ENCODE measurements at regions not wholly inside any gene's neighbourhood (a gene's known extent, or its start where the extent isn't known, plus 50 kb on each side); places are given as distances from the start of the nearest gene placed in this dataset.
"Not testable (repeated sequence)": the region's sequence is repeated elsewhere in the genome, so short reads cannot be mapped to it uniquely, and the experiment has no call there.

DNA sequence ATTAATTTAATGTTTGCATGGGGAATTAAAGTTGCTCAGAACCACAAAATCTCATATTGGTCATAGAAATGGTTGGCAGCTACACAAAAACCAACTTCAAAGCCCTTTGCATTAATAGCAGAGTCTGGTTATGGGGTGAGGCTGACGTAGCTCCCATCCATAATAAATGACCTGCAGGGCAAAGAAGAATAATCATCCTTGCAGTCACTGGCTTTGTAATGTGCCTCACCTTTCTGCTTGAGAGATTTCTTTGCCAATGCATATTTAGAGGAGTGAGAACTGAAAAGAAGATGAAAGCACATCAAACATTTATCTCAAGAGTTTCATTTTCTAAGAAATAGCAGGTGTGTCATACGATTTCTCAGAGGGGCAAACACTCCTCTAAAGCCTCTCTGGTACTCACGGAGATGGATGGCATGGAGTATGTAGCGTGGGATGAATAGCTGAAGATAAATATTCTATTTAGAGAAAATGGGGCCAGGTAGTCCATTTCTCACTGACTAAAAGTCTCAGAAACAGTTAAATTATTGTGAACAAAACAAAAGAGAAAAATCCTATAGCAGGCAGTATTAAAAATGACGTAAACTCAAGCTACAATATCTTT, 1491.9 kb downstream of the FAM181B start:
- DNase-seq: no peak

DNA sequence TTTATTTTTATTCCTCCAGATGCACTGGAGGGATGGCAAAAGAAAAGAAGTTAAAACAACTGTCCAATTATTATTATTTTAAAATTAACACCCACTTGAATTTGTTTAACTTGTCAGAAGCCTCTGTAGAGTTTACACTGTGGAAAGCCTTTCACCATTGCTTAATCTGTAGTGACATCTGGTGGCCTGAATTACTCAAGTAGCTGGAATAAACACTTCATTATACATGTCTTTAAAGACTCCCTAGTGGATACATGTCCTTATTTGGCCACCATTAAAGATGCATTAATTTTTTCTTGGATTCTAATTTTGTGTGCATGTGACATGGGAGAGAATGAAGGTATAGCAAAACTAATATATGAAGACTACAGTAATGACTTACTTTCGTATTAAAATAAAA, 1496.5 kb downstream of the FAM181B start:
- DNase-seq: peak; percentile 26

DNA sequence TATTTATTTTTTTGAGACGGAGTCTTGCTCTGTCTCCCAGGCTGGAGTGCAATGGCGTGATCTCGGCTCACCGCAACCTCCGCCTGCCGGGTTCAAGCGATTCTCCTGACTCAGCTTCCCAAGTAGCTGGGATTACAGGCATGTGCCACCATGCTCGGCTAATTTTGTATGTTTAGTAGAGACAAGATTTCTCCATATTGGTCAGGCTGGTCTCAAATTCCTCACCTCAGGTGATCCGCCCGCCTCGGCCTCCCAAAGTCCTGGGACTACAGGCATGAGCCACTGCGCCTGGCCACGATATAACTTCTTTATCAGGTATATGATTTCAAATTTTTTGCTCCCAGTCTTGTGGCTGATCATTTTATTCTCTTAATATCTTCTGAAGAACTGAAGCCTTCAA, 1506.3 kb downstream of the FAM181B start:
- not testable (repeated sequence) for DNase-seq

DNA sequence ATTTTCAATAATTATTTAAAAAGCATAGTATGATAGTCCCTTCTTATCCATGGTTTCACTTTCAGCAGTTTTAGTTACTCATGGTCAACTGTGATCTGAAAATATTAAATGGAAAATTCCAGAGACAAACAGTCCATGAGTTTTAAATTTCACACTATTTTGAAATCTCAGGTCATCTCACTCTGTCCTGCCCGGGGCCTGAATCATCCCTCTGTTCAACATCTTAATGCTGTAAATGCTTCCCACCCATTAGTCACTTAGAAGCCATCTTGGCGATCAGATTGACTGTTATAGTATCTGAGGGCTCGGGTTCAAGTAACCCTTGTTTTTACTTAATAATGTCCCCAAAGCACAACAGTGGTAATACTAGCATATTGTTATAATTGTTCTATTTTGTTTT, 1509.3 kb downstream of the FAM181B start:
- no peak for DNase-seq

DNA sequence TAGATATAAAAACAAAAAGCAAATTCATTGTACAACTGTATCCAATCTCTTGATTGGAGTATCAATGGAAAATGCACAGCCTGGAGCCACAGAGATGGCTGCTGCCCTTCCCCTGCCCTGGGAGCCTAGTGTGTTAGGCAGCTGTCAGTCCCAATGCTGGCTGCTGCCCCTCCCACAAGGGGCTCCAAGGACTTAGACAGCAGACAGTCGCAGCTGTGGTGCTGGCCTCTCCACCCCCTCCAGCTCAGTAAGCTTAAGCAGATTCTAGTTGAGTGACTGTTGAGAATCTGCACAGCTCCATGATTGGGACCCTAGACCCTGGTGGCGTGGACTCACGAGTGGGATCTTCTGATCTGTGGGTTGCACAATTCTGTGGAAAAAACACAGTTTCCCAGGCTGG, 1511.2 kb downstream of the FAM181B start:
- no peak for DNase-seq

DNA sequence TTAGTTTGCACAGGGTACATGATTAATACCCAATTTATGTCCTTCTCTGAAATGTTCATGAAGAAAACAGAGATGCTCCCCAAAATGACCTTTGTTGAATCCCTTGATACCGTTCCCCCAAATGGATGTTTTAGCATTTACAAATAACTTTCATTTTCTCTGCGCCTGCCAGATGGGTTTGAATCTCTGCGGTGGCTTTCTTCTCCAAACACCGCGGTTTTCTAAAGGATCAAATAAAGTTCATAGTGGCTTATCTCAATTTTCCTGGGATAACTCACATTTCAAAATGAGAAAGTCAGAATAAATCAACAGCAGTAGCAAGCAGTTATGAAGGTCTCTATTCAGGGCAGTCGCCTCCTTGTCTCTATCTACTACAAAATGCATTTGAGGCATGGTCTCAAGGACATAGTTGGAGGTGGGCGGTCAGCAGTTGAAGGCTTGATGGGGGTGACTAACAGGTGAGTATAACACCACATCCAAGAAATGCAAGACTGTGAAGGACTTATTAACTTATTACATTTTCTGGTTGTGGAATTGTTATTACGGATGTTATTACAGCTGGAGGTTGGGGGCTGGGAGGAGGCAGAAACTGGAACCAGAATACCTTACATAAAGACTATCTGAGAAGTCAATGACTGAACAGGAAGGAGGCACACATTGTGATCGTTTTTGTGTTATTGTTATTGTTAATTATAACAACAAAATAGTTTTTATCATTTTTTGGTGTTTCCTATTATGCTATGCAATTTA, 1513.3 kb downstream of the FAM181B start:
- DNase-seq: no peak

DNA sequence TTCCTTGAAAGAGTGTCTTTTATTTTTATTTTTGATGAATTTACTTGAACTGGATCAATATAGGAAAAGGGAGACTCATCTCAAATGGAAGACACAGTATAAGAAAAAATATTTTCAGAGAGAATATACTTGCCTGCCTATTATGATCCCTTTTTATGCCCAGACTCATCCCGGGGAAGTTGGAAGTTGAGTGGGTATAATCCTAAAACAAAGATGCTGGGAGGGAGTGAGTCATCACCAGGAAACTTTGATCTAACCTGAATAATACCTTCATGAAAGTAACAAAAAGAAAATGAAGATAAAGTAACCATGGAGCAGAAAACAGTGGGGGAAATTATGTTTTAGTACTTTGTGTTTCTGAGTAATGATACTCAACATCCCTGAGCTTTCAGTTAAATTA, 1514.0 kb downstream of the FAM181B start:
- DNase-seq: no peak

DNA sequence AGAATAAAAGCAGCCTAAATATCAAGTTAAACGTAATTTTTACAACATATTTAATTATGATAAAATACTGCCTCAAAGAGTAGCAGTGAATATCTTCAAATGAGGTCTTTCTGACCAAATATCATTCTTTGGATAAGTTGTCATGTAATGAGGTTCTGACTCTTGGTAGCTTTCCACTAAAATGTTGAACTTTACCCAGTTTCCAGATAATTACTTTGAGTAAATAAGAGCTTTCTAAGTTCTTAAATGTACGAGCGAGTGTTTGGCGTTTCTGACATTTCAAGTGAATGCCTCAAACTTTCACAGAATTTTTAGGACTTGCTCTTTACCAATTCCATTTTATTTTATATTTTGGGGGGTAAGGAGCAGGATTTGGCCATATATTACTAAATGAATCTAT, 1515.2 kb downstream of the FAM181B start:
- DNase-seq: no peak

DNA sequence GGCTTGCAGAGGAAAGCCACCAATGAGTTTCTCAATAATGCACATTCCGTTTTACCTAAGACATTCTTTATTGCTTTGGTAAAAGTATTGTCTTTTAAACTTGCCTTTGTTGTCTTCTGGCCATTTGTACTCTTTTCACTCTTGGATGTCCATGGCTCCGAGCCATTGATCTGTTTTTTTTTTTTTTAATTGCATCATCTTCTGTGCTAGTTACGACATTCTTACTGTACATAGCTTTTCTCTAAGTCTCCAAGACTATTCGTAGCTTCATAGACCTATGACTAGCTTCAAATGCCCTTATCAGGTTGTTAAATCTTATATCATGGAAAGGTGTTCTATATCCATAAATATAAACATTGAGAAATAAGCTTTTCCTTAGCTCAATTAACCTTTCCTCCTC, 1522.6 kb downstream of the FAM181B start:
- no peak for DNase-seq

DNA sequence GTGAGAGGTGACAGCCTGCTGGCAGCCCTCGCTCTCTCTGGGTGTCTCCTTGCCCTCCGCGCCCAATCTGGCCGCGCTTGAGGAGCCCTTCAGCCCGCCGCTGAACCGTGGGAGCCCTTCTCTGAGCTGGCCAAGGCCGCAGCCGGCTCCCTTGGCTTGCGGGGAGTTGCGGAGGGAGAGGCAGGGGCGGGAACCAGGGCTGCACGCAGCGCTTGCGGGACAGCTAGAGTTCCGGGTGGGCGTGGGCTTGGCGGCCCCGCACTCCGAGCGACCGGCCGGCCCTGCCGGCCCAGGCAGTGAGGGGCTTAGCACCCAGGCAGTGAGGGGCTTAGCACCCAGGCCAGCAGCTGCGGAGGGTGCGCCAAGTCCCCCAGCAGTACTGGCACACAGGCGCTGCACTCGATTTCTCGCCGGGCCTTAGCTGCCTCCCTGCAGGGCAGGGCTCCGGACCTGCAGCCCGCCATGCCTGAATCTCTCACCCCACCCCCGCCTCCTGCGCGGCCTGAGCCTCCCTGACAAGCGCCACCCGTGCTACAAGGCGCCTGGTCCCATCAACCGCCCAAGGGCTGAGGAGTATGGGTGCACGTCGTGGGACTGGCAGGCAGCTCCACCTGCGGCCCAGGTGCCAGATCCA, 1526.1 kb downstream of the FAM181B start:
- no peak for DNase-seq

DNA sequence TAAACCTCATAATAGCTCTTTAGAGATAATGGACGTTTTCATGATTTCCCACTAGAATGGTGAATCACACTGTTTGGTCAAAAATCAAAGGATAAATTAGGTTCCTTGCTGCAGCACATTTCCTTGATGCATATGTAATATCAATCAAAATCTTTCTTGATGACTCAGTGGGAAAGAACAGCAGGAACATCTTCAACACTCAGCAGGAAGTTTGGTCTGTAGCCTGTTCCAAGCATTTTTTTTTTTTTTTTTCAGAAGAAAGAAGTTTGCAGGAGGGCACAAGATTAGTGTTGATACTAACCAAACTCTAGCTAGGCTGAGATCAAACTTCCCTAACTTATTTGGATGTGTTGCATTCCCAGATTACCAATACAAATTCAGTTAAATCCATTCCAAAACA, 1529.8 kb downstream of the FAM181B start:
- no peak for DNase-seq

DNA sequence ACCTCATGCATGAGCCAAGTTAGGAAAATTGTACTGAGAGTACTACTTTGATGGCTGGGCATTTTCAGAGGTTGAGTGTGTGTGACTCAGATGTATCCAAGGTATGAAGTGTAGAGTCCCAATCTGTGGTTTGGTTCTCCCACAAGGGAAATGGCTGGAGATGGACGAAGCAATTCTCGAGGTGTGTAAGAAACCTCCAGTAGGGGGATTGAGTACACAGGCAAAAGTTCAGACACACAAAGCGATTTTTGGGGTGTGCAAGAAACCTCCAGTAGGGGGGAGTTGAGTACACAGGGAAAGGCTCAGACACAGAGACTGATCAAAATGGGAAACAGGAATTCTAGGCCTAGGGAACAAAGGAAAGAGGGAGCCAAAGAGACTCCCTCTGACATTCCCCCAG, 1536.3 kb downstream of the FAM181B start:
- no peak for DNase-seq

DNA sequence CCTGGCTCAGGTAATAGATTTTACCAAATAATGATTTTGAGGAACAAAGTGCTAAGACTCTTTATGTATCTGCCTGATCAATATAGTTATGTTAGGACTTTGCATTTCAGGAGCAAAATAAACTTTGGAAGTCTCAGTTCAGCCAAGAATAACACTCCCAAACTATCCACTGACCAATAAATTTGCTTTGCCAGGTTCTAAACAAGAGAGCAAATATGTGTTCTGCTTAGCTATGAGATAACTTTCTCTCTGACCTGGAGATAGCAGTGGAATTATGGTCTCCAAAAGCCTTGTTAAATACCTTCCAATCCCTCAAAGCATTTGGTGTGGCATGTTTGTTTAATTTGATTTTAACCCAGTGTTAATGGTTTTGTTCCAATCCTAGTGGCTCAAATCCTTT, 1541.1 kb downstream of the FAM181B start:
- DNase-seq: no peak

DNA sequence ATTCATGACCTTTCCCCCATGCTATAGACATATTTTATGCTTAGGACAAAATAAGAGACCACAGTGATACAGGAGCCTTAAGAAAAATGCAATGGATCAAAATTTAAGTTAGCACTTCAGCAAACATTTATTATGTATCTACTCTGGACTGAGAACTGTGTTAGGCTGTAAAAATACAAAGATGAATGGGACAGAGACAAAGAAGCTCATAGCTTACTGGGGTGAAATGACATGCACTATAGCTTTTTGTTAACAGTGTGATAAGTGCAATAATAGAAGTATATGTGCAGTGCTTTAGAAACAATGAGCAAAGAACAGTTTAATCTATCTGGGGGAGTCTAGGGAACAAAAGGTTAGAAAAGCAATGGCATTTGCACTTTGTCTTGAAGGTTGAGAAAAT, 1543.1 kb downstream of the FAM181B start:
- no peak for DNase-seq

DNA sequence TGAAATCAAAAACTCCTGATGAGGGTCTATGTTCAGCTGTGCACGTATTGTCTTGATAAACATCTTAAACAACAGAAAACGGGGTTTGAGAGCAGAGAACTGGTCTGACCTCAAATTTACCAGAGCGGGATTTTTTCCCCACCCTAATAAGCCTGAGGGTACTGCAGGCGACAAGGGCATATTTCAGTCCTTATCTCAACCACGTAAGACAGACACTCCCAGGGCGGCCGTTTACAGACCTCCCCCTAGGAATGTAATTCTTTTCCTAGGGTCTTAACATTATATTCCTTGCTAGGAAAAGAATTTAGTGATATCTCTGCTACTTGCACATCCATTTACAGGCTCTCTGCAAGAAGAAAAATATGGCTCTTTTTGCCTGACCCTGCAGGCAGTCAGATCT, 1546.6 kb downstream of the FAM181B start:
- not testable (repeated sequence) for DNase-seq

DNA sequence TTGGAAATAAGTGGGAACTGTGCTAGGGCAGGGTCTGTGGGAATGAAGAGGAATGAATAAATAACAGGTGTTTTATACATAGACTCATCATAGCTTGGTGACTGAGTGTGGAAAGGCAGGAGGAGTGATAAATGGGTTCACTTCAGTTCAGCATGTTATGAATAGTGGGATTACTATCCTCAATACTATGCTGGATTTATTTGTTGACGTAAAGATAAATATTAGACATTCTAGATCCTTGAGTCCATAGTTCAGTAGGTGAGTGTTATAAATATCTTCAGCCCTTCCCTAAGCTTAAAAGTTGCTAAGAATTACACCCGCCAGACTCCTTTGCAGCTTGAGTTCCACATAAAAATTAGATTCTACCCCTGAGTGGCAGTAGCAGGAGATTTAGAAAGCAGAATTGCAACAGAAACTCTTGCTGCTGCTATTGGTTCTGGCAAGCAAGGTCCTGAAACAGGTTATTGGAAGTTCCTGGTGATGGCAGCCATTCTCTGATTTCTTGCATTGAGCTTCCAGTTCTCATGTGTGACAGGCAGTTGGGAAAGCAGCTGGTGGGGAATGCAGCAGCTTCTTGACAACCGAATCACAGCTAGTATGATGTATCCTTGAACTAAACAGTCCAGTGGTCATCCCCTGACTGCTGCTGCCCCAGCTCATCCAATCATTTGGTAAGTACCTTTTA, 1558.9 kb downstream of the FAM181B start:
- DNase-seq: no peak

DNA sequence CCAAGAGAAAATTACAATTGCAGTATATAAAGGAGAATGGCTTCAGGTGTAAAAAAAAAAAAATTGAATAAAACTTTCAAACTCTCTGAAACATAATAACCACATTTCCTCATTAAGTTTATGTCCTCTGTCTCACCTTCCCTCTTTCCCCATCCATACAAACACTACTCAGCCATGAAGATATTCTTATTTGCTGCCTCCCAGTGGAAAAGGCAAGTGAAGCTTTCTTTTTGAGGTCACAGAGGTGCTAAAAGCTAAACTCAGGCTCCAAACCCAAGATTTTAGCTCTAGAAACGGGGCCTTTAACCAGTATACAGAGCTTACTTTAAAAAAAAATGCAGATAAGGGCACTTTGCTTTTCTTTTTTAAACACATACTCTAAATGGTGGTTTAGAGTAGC, 1568.5 kb downstream of the FAM181B start:
- DNase-seq: no peak

DNA sequence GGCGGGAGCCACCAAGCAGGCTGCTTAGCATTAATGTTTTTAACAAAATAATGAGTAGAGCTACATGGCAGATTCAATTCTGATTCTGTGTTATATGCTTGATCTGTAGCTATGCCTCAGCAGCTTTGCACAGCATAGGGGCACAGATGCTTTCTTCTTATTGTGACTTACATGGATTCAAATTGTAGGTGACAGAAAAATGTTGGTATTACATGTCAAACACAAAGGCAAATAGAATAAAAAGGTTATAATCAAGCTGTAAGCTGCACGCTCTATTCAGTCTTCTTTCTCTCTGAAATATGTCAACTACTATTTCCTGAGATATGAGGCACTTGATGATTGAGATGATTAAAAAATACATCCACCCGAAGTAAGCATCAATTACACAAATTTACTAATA, 1573.8 kb downstream of the FAM181B start:
- no peak for DNase-seq

DNA sequence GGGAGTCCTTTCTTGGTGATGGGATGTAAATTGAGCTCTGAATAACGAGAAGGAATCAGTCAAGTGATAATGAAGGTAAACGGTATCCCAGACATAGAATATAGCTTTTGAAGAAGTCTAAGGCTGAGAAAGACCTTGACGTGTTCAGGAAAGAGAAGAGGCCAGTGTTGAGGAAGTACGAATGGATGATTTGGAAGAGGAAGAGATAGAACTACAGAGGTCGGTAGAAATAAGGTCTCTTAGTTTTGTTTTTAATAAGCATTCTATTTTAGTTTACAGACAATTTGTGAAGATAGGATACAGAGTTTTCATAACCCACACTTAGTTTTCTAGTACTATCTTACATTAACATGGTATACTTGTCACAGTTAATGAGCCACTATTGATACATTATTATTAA, 1598.1 kb downstream of the FAM181B start:
- no peak for DNase-seq

DNA sequence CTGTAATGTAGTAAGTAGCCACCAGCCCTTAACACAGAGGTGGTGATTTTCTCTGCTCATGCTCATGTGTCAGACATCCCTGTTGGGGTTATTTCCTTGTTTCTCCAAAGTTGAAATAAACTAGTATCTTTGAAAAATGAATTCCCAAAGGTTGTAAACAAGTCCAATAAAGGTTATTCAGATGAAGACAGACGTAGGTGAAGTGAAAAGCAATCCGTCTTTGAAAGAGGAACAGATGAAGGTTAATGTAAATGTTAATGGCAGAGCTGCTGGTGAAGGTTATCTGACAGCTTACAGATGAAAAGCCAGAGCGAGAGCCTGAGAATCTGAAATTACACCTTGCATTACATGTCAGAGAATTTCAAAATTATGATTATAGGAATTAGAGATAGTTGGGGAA, 1604.0 kb downstream of the FAM181B start:
- DNase-seq: no peak

DNA sequence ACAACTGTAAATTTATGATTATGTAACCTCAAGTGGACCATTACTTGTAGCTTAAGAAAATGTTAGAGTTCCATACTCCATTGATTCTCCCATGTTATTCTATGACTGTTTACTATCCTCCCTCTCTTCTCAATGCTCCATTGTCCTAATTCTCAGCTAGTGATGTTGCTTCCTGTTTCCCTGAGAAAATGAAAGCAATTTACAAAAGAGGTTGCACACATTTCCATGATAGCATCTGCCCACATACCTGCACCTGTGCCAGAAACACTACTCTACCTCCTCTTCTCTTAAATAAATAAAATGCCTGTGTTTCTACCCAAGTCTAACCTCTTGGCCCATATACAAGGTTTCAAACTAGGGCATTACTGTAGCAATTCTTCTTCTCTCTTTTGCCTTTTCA, 1620.9 kb downstream of the FAM181B start:
- DNase-seq: no peak

DNA sequence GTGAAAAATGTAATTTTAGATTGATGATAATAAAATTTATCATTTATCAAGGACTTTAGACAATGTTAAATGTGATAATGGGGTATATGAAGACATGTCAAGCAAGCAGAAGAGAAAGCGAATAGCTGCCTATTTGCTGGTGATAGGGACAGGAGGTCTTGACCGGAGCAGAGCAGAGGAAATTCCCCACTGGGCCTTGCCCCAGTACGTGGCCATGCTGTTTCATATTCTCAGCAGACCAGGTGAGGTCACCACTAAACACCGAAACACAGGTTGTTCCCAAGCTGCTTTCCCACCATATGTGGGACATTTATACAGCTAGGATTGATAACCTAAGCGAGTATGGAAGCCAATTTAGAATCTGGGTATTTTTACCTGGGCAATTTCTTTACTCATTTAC, 1629.6 kb downstream of the FAM181B start:
- no peak for DNase-seq

DNA sequence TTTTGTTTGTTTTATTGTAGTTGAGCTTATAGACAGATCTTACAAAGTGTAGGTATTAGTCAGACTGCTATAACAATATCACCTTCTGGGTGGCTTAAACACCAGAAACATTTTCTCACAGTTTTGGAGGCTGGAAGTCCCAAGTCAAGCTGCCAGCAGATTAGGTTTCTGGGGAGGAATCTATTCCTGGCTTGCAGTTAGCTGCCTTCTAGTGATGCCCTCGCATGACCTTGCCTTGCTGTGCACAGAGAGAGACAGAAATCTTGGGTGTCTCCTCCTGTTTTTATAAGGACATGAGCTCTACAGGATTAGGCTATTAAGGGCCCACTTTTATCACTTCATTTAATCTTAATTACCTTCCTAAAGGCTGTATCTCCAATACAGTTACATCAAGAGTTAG, 1635.2 kb downstream of the FAM181B start:
- DNase-seq: no peak

DNA sequence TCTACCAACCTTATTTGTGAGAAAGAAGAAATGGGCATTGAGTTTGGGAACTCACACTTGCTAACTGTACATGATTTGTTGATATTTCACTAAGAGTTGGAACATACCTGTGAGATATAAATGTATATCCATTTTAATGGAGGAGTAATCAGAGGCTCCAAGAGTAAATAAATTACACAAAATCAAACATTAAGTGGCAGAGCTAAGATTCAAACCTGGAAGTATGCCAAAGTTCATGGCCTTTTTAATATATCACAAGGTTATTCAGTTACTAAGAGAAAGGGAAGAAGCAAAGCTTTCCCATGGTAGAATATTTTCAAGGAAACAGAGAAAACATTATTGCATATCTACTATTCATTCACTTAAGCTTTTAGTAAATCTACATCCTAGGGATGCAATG, 1641.1 kb downstream of the FAM181B start:
- DNase-seq: no peak

Measured in DMS79 treated with DMSO at 0.1 percent for 48 hours (cell line).